ENCODE measurements at regions not wholly inside any gene's neighbourhood (a gene's known extent, or its start where the extent isn't known, plus 50 kb on each side); places are given as distances from the start of the nearest gene placed in this dataset.

DNA sequence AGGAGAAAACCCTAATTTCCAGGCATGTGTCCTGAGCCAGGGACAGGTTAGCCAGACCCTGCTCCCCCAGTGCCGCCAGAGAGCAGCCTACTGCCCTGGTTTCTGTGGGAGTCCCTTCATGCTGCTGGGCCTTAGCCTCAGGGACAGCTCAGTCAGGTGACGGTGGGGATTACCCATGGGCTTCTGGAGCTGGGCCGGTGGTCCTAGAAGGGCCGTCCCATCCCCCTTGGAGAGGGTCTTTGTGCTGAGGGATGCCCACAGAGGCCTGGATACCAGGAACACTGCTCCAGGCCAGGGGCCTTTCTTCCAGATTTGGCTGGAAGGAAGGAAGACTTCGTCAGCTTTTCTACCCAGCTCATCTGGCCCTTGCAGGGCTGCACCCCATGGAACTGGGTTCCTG, 71.4 kb upstream of the ZNF722 start:
- Histone ChIP-seq H3K27ac (ENCODE audit: insufficient read depth, low read length) (no peak overlapping the region), H3K36me3 (ENCODE audit: control insufficient read depth, insufficient read depth, low read length) (no peaks in the 10 kb centered on the region), H3K4me1 (ENCODE audit: control insufficient read depth, extremely low read depth, insufficient read depth, low read length) (no peaks in the 10 kb centered on the region), H3K9ac (ENCODE audit: insufficient read depth, low read length) (no peak overlapping the region), H3K4me2 (ENCODE audit: extremely low read depth, insufficient read depth, low read length) (no peak overlapping the region), H2AFZ (ENCODE audit: low read length) (no peak overlapping the region), H3K79me2 (ENCODE audit: control insufficient read depth, insufficient read depth, low read length) (no peaks in the 10 kb centered on the region), H3K27me3 (ENCODE audit: control insufficient read depth, insufficient read depth, low read length) (no peaks in the 10 kb centered on the region), H4K20me1 (ENCODE audit: control insufficient read depth, extremely low read depth, insufficient read depth, low read length) (no peaks in the 10 kb centered on the region), H3K9me3 (ENCODE audit: control insufficient read depth, insufficient read depth, low read depth, low read length) (no peaks in the 10 kb centered on the region), H3K4me3 (replicated peaks in 1 of 4; ENCODE audit: control extremely low read depth in 1 of 4, insufficient read depth in 1 of 4, low read depth in 3 of 4, low read length in 4 of 4) (no peak overlapping the region)
- TF ChIP-seq, protein P1, sequence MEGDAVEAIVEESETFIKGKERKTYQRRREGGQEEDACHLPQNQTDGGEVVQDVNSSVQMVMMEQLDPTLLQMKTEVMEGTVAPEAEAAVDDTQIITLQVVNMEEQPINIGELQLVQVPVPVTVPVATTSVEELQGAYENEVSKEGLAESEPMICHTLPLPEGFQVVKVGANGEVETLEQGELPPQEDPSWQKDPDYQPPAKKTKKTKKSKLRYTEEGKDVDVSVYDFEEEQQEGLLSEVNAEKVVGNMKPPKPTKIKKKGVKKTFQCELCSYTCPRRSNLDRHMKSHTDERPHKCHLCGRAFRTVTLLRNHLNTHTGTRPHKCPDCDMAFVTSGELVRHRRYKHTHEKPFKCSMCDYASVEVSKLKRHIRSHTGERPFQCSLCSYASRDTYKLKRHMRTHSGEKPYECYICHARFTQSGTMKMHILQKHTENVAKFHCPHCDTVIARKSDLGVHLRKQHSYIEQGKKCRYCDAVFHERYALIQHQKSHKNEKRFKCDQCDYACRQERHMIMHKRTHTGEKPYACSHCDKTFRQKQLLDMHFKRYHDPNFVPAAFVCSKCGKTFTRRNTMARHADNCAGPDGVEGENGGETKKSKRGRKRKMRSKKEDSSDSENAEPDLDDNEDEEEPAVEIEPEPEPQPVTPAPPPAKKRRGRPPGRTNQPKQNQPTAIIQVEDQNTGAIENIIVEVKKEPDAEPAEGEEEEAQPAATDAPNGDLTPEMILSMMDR (conservative IDR thresholded peaks at IDR 0.05 in 1 of 2, IDR thresholded peaks at IDR 0.05 in 1 of 2; ENCODE audit: low read depth in 1 of 2, low read length in 2 of 2), result no peak
- TF ChIP-seq EZH2 (IDR thresholded peaks at IDR 0.05; ENCODE audit: low read length, missing control alignments), result no peak
- DNase-seq (ENCODE audit: low read depth in 2 of 2), result no peak

GRCh38 chr7:63931057-63931600, 67.5 kb upstream of the ZNF722 start:
- Histone ChIP-seq H3K27me3 (ENCODE audit: control insufficient read depth, insufficient read depth, low read length) (no peaks in the 10 kb centered on the region), H3K9me3 (ENCODE audit: control insufficient read depth, insufficient read depth, low read depth, low read length) (no peaks in the 10 kb centered on the region), H2AFZ (ENCODE audit: low read length) (no peak overlapping the region), H3K4me3 (replicated peaks in 1 of 4; ENCODE audit: control extremely low read depth in 1 of 4, insufficient read depth in 1 of 4, low read depth in 3 of 4, low read length in 4 of 4) (no peak overlapping the region), H3K27ac (ENCODE audit: insufficient read depth, low read length) (no peak overlapping the region), H3K79me2 (ENCODE audit: control insufficient read depth, insufficient read depth, low read length) (no peaks in the 10 kb centered on the region), H3K36me3 (ENCODE audit: control insufficient read depth, insufficient read depth, low read length) (no peaks in the 10 kb centered on the region), H3K4me1 (ENCODE audit: control insufficient read depth, extremely low read depth, insufficient read depth, low read length) (no peaks in the 10 kb centered on the region), H3K4me2 (ENCODE audit: extremely low read depth, insufficient read depth, low read length) (no peak overlapping the region), H3K9ac (ENCODE audit: insufficient read depth, low read length) (no peak overlapping the region), H4K20me1 (ENCODE audit: control insufficient read depth, extremely low read depth, insufficient read depth, low read length) (no peaks in the 10 kb centered on the region)
- no peak for DNase-seq (ENCODE audit: low read depth in 2 of 2)
- TF ChIP-seq EZH2 (IDR thresholded peaks at IDR 0.05; ENCODE audit: low read length, missing control alignments), result no peak
- TF ChIP-seq, protein P1 (conservative IDR thresholded peaks at IDR 0.05 in 1 of 2, IDR thresholded peaks at IDR 0.05 in 1 of 2; ENCODE audit: low read depth in 1 of 2, low read length in 2 of 2), result no peak

DNA sequence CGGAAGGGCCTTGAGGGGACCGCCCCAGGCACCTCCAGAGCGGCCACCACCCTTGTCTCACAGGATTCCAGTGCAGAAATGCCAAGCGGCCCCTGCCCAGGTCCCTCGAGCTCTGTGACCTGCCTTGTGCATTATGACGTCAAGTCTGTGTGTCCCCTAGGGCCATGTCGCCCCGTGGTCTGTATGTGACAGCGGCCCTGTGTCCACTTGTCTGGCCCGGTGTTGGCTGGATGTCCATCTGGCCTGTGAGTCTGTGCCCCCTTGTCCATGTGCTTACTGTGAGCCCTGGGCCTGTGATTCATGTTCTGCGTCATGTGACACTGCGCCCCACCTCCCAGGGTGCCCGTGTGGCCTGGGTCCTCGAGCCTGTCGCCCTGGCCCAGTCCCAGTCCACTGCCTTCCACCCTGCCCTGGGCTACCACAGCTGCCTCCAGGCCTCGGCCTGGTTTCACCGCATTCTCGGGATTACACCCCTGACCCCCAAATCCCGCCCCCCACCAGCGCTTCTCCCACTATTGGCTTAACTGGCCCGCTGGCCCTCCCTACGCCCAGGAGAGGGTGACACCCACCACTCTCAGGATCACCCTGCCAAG, 66.6 kb upstream of the ZNF722 start:
- TF ChIP-seq, protein P1 (conservative IDR thresholded peaks at IDR 0.05 in 1 of 2, IDR thresholded peaks at IDR 0.05 in 1 of 2; ENCODE audit: low read depth in 1 of 2, low read length in 2 of 2), result no peak
- TF ChIP-seq EZH2 (IDR thresholded peaks at IDR 0.05; ENCODE audit: low read length, missing control alignments), result no peak
- Histone ChIP-seq H3K9me3 (ENCODE audit: control insufficient read depth, insufficient read depth, low read depth, low read length) (no peaks in the 10 kb centered on the region), H3K4me1 (ENCODE audit: control insufficient read depth, extremely low read depth, insufficient read depth, low read length) (no peaks in the 10 kb centered on the region), H2AFZ (ENCODE audit: low read length) (no peak overlapping the region), H3K4me2 (ENCODE audit: extremely low read depth, insufficient read depth, low read length) (no peak overlapping the region), H3K27ac (ENCODE audit: insufficient read depth, low read length) (no peak overlapping the region), H3K9ac (ENCODE audit: insufficient read depth, low read length) (no peak overlapping the region), H4K20me1 (ENCODE audit: control insufficient read depth, extremely low read depth, insufficient read depth, low read length) (no peaks in the 10 kb centered on the region), H3K27me3 (ENCODE audit: control insufficient read depth, insufficient read depth, low read length) (no peaks in the 10 kb centered on the region), H3K4me3 (replicated peaks in 1 of 4; ENCODE audit: control extremely low read depth in 1 of 4, insufficient read depth in 1 of 4, low read depth in 3 of 4, low read length in 4 of 4) (no peak overlapping the region), H3K36me3 (ENCODE audit: control insufficient read depth, insufficient read depth, low read length) (no peaks in the 10 kb centered on the region), H3K79me2 (ENCODE audit: control insufficient read depth, insufficient read depth, low read length) (no peaks in the 10 kb centered on the region)
- DNase-seq (ENCODE audit: low read depth in 2 of 2), result no peak
